RWPE2 (cell line): ENCODE measurements at regions not wholly inside any gene's neighbourhood (a gene's known extent, or its start where the extent isn't known, plus 50 kb on each side); places are given as distances from the start of the nearest gene placed in this dataset.

Experiments used
- ATAC-seq: fragments of 200-7000 bp; cut with Tn5 transposase; 3 replicates; pipeline ENCODE4 v1.9.1; 2021; ENCODE audit warnings: low read depth
- DNase-seq: peaks from one replicate; pipeline ENCODE4 v3.0.0-alpha.2; 2020; ENCODE audit warnings: low spot score
- H3K27ac ChIP-seq: fragments of 450-650 bp; 2 replicates; pipeline ENCODE4 v1.5.1; 2017; ENCODE audit warnings: mild to moderate bottlenecking; ENCODE audit not compliant: poor library complexity, severe bottlenecking
- H3K27me3 ChIP-seq: fragments of 250-450 bp; sonication (Bioruptor Pico); 2 replicates; pipeline ENCODE4 v1.5.1; 2021; ENCODE audit warnings: mild to moderate bottlenecking, moderate library complexity; ENCODE audit not compliant: insufficient read depth, poor library complexity, severe bottlenecking
- H3K36me3 ChIP-seq: fragments of 250-450 bp; sonication (Bioruptor Pico); 2 replicates; pipeline ENCODE4 v1.5.1; 2020; ENCODE audit warnings: low read depth, mild to moderate bottlenecking, moderate library complexity
- H3K4me1 ChIP-seq: fragments of 250-450 bp; sonication (Bioruptor Pico); 2 replicates; pipeline ENCODE4 v1.5.1; 2021; ENCODE audit warnings: mild to moderate bottlenecking, moderate library complexity; ENCODE audit not compliant: insufficient read depth, poor library complexity, severe bottlenecking
- H3K4me3 ChIP-seq: fragments of 250-450 bp; sonication (Bioruptor Pico); 2 replicates; pipeline ENCODE4 v1.5.1; 2021; ENCODE audit warnings: mild to moderate bottlenecking, moderate library complexity; ENCODE audit not compliant: severe bottlenecking
- H3K9me3 ChIP-seq: fragments of 250-450 bp; sonication (Bioruptor Pico); 2 replicates; pipeline ENCODE4 v1.5.1; 2021; ENCODE audit warnings: mild to moderate bottlenecking, moderate library complexity; ENCODE audit not compliant: severe bottlenecking
- TF ChIP-seq, protein P1 (sequence below): fragments of 450-650 bp; IDR thresholded peaks from one replicate; pipeline ENCODE4 v1.5.1; 2017; ENCODE audit warnings: mild to moderate bottlenecking, moderate library complexity; ENCODE audit not compliant: poor library complexity, severe bottlenecking

DNA sequence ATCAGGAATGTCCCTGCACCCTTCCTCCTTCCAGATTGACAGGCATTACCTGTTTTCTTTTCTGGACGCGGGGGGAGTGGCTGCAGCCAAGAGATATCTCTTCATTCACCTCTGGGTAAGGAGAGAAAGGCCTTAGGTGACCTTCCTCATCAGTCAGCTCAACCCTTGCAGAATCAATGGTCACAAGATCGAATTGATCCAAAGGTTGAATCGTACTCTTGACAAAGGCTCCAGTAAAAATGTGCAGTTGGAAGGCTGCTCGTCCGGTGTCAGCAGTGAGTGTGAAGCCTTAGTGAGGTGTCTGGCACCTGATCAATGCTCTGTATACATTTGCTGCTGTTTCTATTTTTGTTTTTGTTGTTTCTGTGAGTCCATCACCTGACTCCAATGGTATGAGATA is 282.6 kb upstream of the AJAP1 start:
- TF ChIP-seq, protein P1, sequence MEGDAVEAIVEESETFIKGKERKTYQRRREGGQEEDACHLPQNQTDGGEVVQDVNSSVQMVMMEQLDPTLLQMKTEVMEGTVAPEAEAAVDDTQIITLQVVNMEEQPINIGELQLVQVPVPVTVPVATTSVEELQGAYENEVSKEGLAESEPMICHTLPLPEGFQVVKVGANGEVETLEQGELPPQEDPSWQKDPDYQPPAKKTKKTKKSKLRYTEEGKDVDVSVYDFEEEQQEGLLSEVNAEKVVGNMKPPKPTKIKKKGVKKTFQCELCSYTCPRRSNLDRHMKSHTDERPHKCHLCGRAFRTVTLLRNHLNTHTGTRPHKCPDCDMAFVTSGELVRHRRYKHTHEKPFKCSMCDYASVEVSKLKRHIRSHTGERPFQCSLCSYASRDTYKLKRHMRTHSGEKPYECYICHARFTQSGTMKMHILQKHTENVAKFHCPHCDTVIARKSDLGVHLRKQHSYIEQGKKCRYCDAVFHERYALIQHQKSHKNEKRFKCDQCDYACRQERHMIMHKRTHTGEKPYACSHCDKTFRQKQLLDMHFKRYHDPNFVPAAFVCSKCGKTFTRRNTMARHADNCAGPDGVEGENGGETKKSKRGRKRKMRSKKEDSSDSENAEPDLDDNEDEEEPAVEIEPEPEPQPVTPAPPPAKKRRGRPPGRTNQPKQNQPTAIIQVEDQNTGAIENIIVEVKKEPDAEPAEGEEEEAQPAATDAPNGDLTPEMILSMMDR: no peak
- Histone ChIP-seq H3K4me1 (no peaks in the 10 kb centered on the region), H3K4me3 (no peak overlapping the region), H3K27me3 (no peaks in the 10 kb centered on the region), H3K36me3 (no peaks in the 10 kb centered on the region), H3K27ac (no peak overlapping the region), H3K9me3 (no peaks in the 10 kb centered on the region)
- ATAC-seq (no peak), DNase-seq (no peak)

DNA sequence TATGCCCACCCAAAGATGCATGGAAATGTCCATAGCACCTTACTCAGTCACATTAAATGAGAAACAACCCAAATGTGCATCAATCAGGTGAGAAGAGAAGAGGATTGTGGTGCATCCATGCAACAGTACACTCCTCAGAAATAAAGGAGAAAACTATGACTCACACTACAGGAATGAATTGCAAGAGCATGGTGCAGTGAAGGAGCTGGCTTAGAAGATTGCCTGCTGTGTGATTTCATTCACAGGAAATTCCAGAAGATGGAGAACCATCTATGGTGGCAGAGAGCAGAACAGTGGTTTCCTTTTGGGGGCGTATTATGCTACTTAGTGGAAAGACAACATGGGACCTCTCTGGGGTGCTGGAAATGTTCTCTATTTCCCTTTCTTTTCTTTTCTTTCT is 278.6 kb upstream of the AJAP1 start:
- TF ChIP-seq, protein P1: no peak
- DNase-seq (no peak), ATAC-seq (peak; percentile 84)
- Histone ChIP-seq H3K4me3 (no peak overlapping the region), H3K36me3 (no peaks in the 10 kb centered on the region), H3K4me1 (no peaks in the 10 kb centered on the region), H3K27me3 (no peaks in the 10 kb centered on the region), H3K9me3 (peaks cover 3% of the 10 kb centered on the region), H3K27ac (peak overlapping the region; percentile 52)

DNA sequence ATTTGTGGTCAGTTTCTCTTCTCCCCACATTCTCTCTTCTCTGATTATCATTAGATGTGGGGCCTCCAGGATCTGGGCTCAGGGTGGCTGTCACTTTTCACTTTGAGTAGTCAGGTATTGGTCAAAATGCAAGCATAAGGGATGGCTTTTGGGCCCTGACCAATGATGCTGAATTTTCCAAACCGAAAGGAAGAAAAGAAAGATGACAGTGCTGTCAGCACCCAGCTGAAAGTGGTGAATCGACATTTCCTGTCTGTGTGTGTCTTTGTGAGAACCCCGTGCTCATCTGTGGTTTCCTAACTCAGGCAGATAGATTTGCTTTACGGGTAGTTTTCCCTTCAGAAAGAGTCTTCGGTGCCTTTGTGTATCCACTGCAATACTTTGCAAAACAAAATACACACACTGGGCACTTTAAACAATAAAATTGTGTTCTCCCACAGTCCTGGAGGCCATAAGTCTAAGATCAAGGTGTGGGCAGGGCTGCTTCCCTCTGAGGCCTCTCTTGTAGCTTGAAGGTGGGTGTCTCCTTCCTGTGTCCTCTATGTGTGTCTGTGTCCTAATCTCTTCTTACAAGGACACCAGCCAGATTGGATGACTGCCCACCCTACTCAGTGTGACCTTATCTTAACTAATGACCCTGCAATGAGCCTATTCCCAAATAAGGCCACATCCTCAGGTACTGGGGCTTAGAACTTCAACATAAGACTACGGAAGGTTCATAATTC is 274.8 kb upstream of the AJAP1 start:
- TF ChIP-seq, protein P1: no peak
- DNase-seq (no peak), ATAC-seq (no peak)
- H3K27ac ChIP-seq: peak overlapping the region; percentile 68
- H3K9me3 ChIP-seq: peaks cover 18% of the 10 kb centered on the region
- no peaks in the 10 kb centered on the region for H3K4me1 ChIP-seq
- no peaks in the 10 kb centered on the region for H3K36me3 ChIP-seq
- H3K4me3 ChIP-seq: no peak overlapping the region
- H3K27me3 ChIP-seq: no peaks in the 10 kb centered on the region

DNA sequence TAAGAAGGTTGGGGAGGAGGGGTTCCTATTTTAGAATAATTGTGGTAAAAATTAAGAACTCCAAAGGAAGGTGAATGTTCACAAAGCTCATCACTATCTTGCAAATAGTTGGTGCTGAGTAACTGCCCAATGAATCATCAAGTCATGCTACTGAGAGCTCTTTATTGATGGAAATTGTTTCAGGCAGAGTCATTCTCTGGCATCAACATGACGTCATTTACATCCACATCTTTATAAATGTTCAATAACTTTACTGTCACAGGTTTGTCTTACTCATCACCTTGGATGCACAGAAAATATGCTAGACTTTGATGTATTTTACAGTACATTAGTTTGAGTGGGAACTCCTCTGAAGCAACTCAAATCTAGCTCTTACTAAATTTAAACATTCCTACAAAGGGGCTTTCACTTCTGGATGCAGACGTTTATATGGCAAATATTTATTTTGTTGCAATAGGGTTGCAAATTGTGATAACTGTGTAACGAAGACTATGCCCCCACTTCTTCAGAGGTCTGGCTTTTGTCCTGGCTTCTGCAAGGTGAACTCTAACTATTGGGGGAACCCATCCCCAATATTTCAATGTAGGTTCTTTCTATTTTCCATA is 273.7 kb upstream of the AJAP1 start:
- no peak for DNase-seq
- Histone ChIP-seq H3K4me3 (no peak overlapping the region), H3K9me3 (peaks cover 18% of the 10 kb centered on the region), H3K27me3 (no peaks in the 10 kb centered on the region), H3K27ac (peak overlapping the region; percentile 68), H3K4me1 (no peaks in the 10 kb centered on the region), H3K36me3 (no peaks in the 10 kb centered on the region)
- ATAC-seq: peak; percentile 87
- TF ChIP-seq, protein P1: no peak

DNA sequence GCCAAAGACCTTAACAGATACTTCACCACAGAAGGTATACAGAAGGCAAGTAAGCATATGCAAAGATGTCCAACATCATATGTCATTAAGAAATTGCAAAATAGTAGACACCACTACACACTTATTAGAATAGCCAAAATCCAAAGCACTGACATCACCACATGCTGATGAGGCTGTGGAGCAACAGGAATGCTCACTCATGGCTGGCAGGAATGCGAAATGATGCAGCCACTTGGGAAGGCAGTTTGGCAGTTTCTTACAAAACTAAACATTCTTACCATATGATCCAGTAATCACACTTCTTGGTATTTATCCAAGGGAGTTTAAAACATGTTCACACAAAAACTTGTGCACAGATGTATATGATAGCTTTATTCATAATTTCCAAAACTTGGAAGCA is 261.2 kb upstream of the AJAP1 start:
- ATAC-seq: no peak
- DNase-seq: no peak
- H3K4me1 ChIP-seq: no peaks in the 10 kb centered on the region
- no peak overlapping the region for H3K4me3 ChIP-seq
- H3K9me3 ChIP-seq: peaks cover 4% of the 10 kb centered on the region
- H3K36me3 ChIP-seq: no peaks in the 10 kb centered on the region
- no peak overlapping the region for H3K27ac ChIP-seq
- no peaks in the 10 kb centered on the region for H3K27me3 ChIP-seq
- TF ChIP-seq, protein P1: no peak
